ENCODE measurements at regions not wholly inside any gene's neighbourhood (a gene's known extent, or its start where the extent isn't known, plus 50 kb on each side); places are given as distances from the start of the nearest gene placed in this dataset.

GRCh38 chr13:48591889-48592687 lies 59.2 kb upstream of the RCBTB2 start:
- no peaks in the 10 kb centered on the region for H3K79me2 ChIP-seq (ENCODE audit: control insufficient read depth, low read length)
- H3K4me3 ChIP-seq (ENCODE audit: low read length): no peak overlapping the region
- no peaks in the 10 kb centered on the region for H3K27me3 ChIP-seq (ENCODE audit: control insufficient read depth, low read length)
- H3K9me2 ChIP-seq (replicated peaks; ENCODE audit: control insufficient read depth, low read length): no peaks in the 10 kb centered on the region
- TF ChIP-seq EZH2phosphoT487 (IDR thresholded peaks at IDR 0.05; ENCODE audit: borderline replicate concordance, low read length) (no peak), CTCF (IDR thresholded peaks at IDR 0.05; ENCODE audit: low read depth, low read length, poor library complexity, severe bottlenecking) (no peak)
- H3K27ac ChIP-seq (ENCODE audit: low read depth, low read length): no peak overlapping the region
- H3K36me3 ChIP-seq (ENCODE audit: control insufficient read depth, low read length): no peaks in the 10 kb centered on the region
- no peak overlapping the region for H3K4me2 ChIP-seq (ENCODE audit: low read length)
- peaks cover 10% of the 10 kb centered on the region for H3K4me1 ChIP-seq (ENCODE audit: control insufficient read depth, low read length)
- H3K9me3 ChIP-seq (ENCODE audit: control insufficient read depth, insufficient read depth, low read length): 0 out of 2 replicates have a peak, but pooled peaks cover 3% of the 10 kb centered on the region
- H3F3A ChIP-seq (ENCODE audit: control insufficient read depth, insufficient read depth): no peaks in the 10 kb centered on the region
- H4K20me1 ChIP-seq (ENCODE audit: control insufficient read depth, insufficient read depth, low read depth, low read length): no peaks in the 10 kb centered on the region

GRCh38 chr13:48592688-48593049 lies 59.8 kb upstream of the RCBTB2 start:
- Histone ChIP-seq H3K9me3 (ENCODE audit: control insufficient read depth, insufficient read depth, low read length) (0 out of 2 replicates have a peak, but pooled peaks cover 3% of the 10 kb centered on the region), H4K20me1 (ENCODE audit: control insufficient read depth, insufficient read depth, low read depth, low read length) (no peaks in the 10 kb centered on the region), H3K36me3 (ENCODE audit: control insufficient read depth, low read length) (no peaks in the 10 kb centered on the region), H3K4me1 (ENCODE audit: control insufficient read depth, low read length) (peaks cover 7% of the 10 kb centered on the region), H3F3A (ENCODE audit: control insufficient read depth, insufficient read depth) (no peaks in the 10 kb centered on the region), H3K4me2 (ENCODE audit: low read length) (no peak overlapping the region), H3K27me3 (ENCODE audit: control insufficient read depth, low read length) (no peaks in the 10 kb centered on the region), H3K79me2 (ENCODE audit: control insufficient read depth, low read length) (no peaks in the 10 kb centered on the region), H3K27ac (ENCODE audit: low read depth, low read length) (no peak overlapping the region), H3K9me2 (replicated peaks; ENCODE audit: control insufficient read depth, low read length) (no peaks in the 10 kb centered on the region), H3K4me3 (ENCODE audit: low read length) (no peak overlapping the region)
- TF ChIP-seq EZH2phosphoT487 (IDR thresholded peaks at IDR 0.05; ENCODE audit: borderline replicate concordance, low read length) (no peak), CTCF (IDR thresholded peaks at IDR 0.05; ENCODE audit: low read depth, low read length, poor library complexity, severe bottlenecking) (no peak)

GRCh38 chr13:48593536-48593935 lies 60.2 kb upstream of the CYSLTR2 start:
- Histone ChIP-seq H3K27me3 (ENCODE audit: control insufficient read depth, low read length) (no peaks in the 10 kb centered on the region), H3K4me2 (ENCODE audit: low read length) (no peak overlapping the region), H3F3A (ENCODE audit: control insufficient read depth, insufficient read depth) (no peaks in the 10 kb centered on the region), H3K9me3 (ENCODE audit: control insufficient read depth, insufficient read depth, low read length) (0 out of 2 replicates have a peak, but pooled peaks cover 1% of the 10 kb centered on the region), H3K4me1 (ENCODE audit: control insufficient read depth, low read length) (peaks cover 7% of the 10 kb centered on the region), H3K4me3 (ENCODE audit: low read length) (no peak overlapping the region), H3K36me3 (ENCODE audit: control insufficient read depth, low read length) (no peaks in the 10 kb centered on the region), H3K27ac (ENCODE audit: low read depth, low read length) (no peak overlapping the region), H3K9me2 (replicated peaks; ENCODE audit: control insufficient read depth, low read length) (no peaks in the 10 kb centered on the region), H4K20me1 (ENCODE audit: control insufficient read depth, insufficient read depth, low read depth, low read length) (no peaks in the 10 kb centered on the region), H3K79me2 (ENCODE audit: control insufficient read depth, low read length) (no peaks in the 10 kb centered on the region)
- TF ChIP-seq EZH2phosphoT487 (IDR thresholded peaks at IDR 0.05; ENCODE audit: borderline replicate concordance, low read length) (no peak), CTCF (IDR thresholded peaks at IDR 0.05; ENCODE audit: low read depth, low read length, poor library complexity, severe bottlenecking) (no peak)
